CD4-positive, CD25-positive, alpha-beta regulatory T cell (primary cell): ENCODE measurements at regions not wholly inside any gene's neighbourhood (a gene's known extent, or its start where the extent isn't known, plus 50 kb on each side); places are given as distances from the start of the nearest gene placed in this dataset.
"Not testable (repeated sequence)": the region's sequence is repeated elsewhere in the genome, so short reads cannot be mapped to it uniquely, and the experiment has no call there.

Experiments used
- ATAC-seq, 2 donors: fragments of 150-1000 bp; cut with Tn5 transposase; one replicate each; pipeline ENCODE4 v1.10.0; 2021; ENCODE audit warnings: low read depth in 2 of 2, moderate number of reproducible peaks in 2 of 2, moderate library complexity in 1 of 2
- DNase-seq, 3 donors: peaks; one replicate each; pipeline versions ENCODE4 v3.0.0 to v3.0.0-alpha.2; 2012 to 2022; ENCODE audit warnings: mixed read lengths in 1 of 3
- H3K27ac ChIP-seq: one replicate; pipeline ENCODE4 v1.7.0; 2013; ENCODE audit warnings: mild to moderate bottlenecking, low read length; ENCODE audit not compliant: insufficient read depth, poor library complexity, severe bottlenecking
- H3K27me3 ChIP-seq: one replicate; pipeline ENCODE4 v1.7.0; 2013; ENCODE audit warnings: low read length; ENCODE audit not compliant: control insufficient read depth, insufficient read depth
- H3K36me3 ChIP-seq: one replicate; pipeline ENCODE4 v1.7.0; 2013; ENCODE audit warnings: mild to moderate bottlenecking, low read length, moderate library complexity; ENCODE audit not compliant: control insufficient read depth, insufficient read depth
- H3K4me1 ChIP-seq: 2 replicates; pipeline ENCODE4 v1.7.0; 2013; ENCODE audit warnings: mild to moderate bottlenecking, low read length; ENCODE audit not compliant: insufficient read depth, control insufficient read depth, poor library complexity, severe bottlenecking
- H3K4me3 ChIP-seq: one replicate; pipeline ENCODE4 v1.7.0; 2013; ENCODE audit warnings: low read depth, mild to moderate bottlenecking, low read length, moderate library complexity
- H3K9me3 ChIP-seq, 2 experiments: 1 replicate in 1 of 2; 2 replicates in 1 of 2; pipeline ENCODE4 v1.7.0; 2013; ENCODE audit warnings: low read length in 2 of 2, mild to moderate bottlenecking in 1 of 2, moderate library complexity in 1 of 2; ENCODE audit not compliant: control insufficient read depth in 2 of 2
- H3K27ac Mint-ChIP-seq, 3 donors: one replicate each; pipeline ENCODE4 v1.8.0; 2020 to 2022; ENCODE audit warnings: mild to moderate bottlenecking in 3 of 3, mixed read lengths in 3 of 3, moderate library complexity in 2 of 3
- H3K27me3 Mint-ChIP-seq: one replicate; pipeline ENCODE4 v1.8.0; 2022; ENCODE audit warnings: mild to moderate bottlenecking, mixed read lengths
- H3K36me3 Mint-ChIP-seq: one replicate; pipeline ENCODE4 v1.8.0; 2020; ENCODE audit warnings: mixed read lengths
- H3K4me1 Mint-ChIP-seq, 4 donors: one replicate each; pipeline ENCODE4 v1.8.0; 2020 to 2022; ENCODE audit warnings: mixed read lengths in 4 of 4, mild to moderate bottlenecking in 1 of 4
- H3K4me3 Mint-ChIP-seq, 4 donors: one replicate each; pipeline ENCODE4 v1.8.0; 2020 to 2022; ENCODE audit warnings: mild to moderate bottlenecking in 4 of 4, mixed read lengths in 4 of 4, moderate library complexity in 3 of 4
- H3K9me3 Mint-ChIP-seq, 7 donors: one replicate each; pipeline ENCODE4 v1.8.0; 2020 to 2022; ENCODE audit warnings: mixed read lengths in 7 of 7, mild to moderate bottlenecking in 3 of 7, moderate library complexity in 2 of 7

DNA sequence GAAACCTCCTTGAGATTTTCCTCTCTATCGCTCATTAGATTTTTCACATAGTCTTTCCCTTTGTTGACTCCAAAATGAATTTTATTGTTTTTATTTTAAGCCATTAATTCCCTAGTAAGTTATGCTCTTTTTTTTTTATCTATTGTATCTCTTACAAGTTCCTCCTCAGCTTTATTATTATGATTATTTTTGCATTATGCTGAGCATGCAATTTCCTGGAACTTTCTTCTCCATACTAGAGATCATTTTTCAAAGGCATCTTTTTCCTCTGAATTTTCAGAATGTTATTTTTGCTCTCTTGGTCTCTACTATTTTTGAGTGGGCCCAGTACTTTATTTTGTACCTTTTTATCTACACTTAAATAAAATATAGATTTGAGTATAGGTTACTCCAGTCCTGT is 376.6 kb upstream of the SEMA6A start:
- H3K4me3 Mint-ChIP-seq: no peak overlapping the region
- H3K4me1 ChIP-seq: no peaks in the 10 kb centered on the region
- no peaks in the 10 kb centered on the region for H3K9me3 Mint-ChIP-seq
- ATAC-seq: no peak
- H3K36me3 ChIP-seq: no peaks in the 10 kb centered on the region
- no peak overlapping the region for H3K27ac Mint-ChIP-seq
- H3K4me3 ChIP-seq: no peak overlapping the region
- no peak for DNase-seq
- H3K36me3 Mint-ChIP-seq: no peaks in the 10 kb centered on the region
- no peaks in the 10 kb centered on the region for H3K9me3 ChIP-seq
- H3K27me3 ChIP-seq: no peaks in the 10 kb centered on the region
- H3K27me3 Mint-ChIP-seq: no peaks in the 10 kb centered on the region
- no peak overlapping the region for H3K27ac ChIP-seq
- H3K4me1 Mint-ChIP-seq: no peaks in the 10 kb centered on the region

DNA sequence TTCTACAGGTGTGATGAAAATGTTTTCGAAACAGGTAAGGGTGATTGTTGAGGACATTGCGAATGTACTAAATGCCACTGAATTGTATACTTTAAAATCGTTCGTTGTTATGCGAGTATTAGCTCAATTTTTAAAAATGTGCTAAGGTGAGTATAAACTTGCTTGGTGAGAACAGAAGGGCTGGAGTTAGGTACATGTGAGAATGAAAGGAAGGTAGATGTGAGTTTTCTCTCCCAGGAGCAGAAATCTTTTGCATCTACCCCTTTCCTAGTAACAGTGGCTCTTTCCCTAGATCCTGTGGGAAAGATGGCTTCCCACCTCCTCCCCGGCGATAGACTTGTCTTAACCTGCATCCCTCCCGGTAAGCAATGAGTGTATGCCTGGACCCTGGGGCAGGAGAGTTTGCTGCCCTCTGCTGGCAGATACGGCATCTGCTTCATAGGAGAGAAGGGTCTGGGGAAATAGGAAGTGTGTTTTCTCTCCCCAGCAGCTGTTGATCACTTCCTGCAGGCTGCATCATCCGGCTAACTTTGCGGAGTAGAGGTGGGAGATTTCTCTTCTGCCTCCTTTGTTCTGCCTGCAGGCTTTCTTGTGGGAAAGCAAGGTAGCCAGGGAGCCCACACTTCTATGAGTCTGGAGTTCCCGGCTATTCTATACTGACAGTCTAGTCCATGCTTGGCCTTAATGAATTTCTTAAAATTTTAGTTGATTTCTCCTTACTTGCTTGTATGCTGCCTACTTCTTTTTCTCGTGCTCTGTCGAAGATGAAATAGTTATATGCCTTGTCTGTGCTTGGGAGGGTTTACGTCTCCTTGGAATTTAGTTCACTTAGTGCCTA is 373.3 kb upstream of the SEMA6A start:
- Mint-ChIP-seq H3K27ac (no peak overlapping the region), H3K36me3 (no peaks in the 10 kb centered on the region), H3K9me3 (peaks cover 0 to 5% (median 0%) of the 10 kb centered on the region in 7 donors), H3K27me3 (no peaks in the 10 kb centered on the region), H3K4me1 (no peaks in the 10 kb centered on the region), H3K4me3 (no peak overlapping the region)
- H3K4me1 ChIP-seq: no peaks in the 10 kb centered on the region
- H3K27ac ChIP-seq: no peak overlapping the region
- DNase-seq (peak in 2 of 3 donors; percentile 7 to 63), ATAC-seq (peak; percentile 34 to 50)
- H3K27me3 ChIP-seq: no peaks in the 10 kb centered on the region
- H3K9me3 ChIP-seq: no peaks in the 10 kb centered on the region
- H3K4me3 ChIP-seq: no peak overlapping the region
- no peaks in the 10 kb centered on the region for H3K36me3 ChIP-seq

DNA sequence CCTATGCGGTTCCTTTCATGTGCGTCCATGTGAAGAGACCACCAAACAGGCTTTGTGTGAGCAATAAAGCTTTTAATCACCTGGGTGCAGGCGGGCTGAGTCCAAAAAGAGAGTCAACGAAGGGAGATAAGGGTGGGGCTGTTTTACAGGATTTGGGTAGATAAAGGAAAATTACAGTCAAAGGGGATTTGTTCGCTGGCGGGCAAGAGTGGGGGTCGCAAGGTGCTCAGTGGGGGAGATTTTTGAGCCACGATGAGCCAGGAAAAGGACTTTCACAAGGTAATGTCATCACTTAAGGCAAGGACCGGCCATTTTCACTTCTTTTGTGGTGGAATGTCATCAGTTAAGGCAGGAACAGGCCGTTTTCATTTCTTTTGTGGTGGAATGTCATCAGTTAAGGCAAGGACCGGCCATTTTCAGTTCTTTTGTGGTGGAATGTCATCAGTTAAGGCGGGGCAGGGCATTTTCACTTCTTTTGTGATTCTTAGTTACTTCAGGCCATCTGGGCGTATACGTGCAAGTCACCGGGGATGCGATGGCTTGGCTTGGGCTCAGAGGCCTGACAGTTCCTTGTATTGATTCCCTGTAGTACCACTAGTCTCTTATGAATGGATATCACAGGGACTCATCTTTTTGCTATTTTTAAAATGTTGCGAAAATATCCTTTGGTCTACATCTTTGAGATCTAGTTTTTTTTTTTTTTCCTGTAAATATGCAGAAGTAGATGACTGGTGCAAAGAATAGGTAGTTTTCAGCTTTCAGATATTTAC is 371.2 kb upstream of the SEMA6A start:
- not testable (repeated sequence) for H3K4me1 ChIP-seq, H3K4me3 Mint-ChIP-seq, H3K27ac Mint-ChIP-seq, H3K36me3 ChIP-seq, H3K27ac ChIP-seq, H3K9me3 Mint-ChIP-seq, H3K36me3 Mint-ChIP-seq, H3K4me3 ChIP-seq, H3K9me3 ChIP-seq, H3K4me1 Mint-ChIP-seq, H3K27me3 Mint-ChIP-seq, H3K27me3 ChIP-seq, ATAC-seq, DNase-seq

DNA sequence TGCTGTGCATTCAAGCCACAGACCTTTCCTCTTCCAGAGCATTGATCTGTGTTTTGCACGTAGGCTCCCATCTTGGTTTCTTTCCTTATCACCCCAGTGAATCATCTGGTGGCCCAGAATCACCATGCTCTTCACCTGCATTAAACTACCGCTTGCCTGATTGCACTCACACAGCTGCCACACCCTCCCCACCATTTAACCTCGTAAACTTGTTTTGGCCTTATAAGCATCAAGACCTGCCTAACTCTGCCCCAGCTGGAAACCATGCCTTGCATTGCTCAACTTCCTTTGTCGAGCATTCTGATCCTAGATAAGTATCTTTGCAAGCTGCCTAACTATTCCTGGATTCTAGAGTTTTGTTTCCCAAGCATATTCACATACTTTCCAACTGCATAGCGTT is 369.6 kb upstream of the SEMA6A start:
- Mint-ChIP-seq H3K4me3 (no peak overlapping the region), H3K4me1 (no peaks in the 10 kb centered on the region), H3K36me3 (no peaks in the 10 kb centered on the region), H3K9me3 (peaks cover 0 to 5% (median 0%) of the 10 kb centered on the region in 7 donors), H3K27me3 (peaks cover 5% of the 10 kb centered on the region), H3K27ac (no peak overlapping the region)
- Histone ChIP-seq H3K4me3 (no peak overlapping the region), H3K4me1 (no peaks in the 10 kb centered on the region), H3K27me3 (no peaks in the 10 kb centered on the region), H3K36me3 (no peaks in the 10 kb centered on the region), H3K27ac (no peak overlapping the region), H3K9me3 (no peaks in the 10 kb centered on the region)
- ATAC-seq (no peak), DNase-seq (no peak)

DNA sequence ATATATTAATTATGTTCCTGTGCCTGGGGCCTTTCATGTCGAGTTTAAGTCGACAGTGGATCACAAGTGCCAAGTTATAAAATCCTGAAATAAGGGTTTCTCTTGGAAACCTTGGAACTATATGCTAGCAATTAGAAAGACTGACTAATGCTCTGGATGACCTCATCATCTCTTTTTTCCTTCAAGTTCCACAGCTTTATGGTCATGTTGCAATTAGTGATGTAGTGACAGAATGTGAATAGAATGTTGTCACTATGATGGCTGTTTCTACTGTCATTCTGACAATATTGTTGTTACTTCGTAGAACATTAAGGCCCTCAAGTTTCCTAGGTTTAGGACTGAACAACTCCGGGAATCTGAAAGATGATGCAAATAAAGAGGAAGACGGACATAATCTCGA is 368.0 kb upstream of the SEMA6A start:
- H3K4me3 Mint-ChIP-seq: no peak overlapping the region
- Histone ChIP-seq H3K36me3 (no peaks in the 10 kb centered on the region), H3K27me3 (no peaks in the 10 kb centered on the region), H3K9me3 (no peaks in the 10 kb centered on the region), H3K4me3 (no peak overlapping the region), H3K27ac (no peak overlapping the region), H3K4me1 (no peaks in the 10 kb centered on the region)
- DNase-seq (no peak), ATAC-seq (no peak)
- H3K4me1 Mint-ChIP-seq: no peaks in the 10 kb centered on the region
- peaks cover 0 to 5% (median 0%) of the 10 kb centered on the region in 7 donors for H3K9me3 Mint-ChIP-seq
- no peak overlapping the region for H3K27ac Mint-ChIP-seq
- peaks cover 5% of the 10 kb centered on the region for H3K27me3 Mint-ChIP-seq
- no peaks in the 10 kb centered on the region for H3K36me3 Mint-ChIP-seq

DNA sequence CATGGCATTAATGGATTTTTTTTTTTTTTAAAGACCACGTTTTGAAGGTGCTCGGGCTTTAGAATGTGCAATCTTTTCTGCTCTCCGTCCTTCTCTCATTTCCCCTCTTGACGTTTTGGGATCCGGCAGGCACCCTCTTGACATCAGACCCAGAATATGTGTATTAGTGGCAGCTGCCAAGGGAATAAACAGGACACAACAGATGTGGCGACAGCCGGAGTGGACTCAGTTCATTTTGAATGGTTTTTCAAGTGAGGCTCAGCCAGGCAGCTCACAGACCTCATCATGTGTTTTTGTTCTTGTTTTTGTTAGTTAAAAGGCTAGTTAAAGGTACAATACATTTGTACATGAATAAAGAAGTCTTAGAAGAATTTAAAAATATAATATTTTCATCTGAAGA is 365.0 kb upstream of the SEMA6A start:
- Mint-ChIP-seq H3K36me3 (no peaks in the 10 kb centered on the region), H3K27ac (no peak overlapping the region), H3K4me1 (no peaks in the 10 kb centered on the region), H3K27me3 (peaks cover 5% of the 10 kb centered on the region), H3K4me3 (no peak overlapping the region), H3K9me3 (peaks cover 0 to 7% (median 0%) of the 10 kb centered on the region in 7 donors)
- Histone ChIP-seq H3K27ac (no peak overlapping the region), H3K36me3 (no peaks in the 10 kb centered on the region), H3K4me1 (no peaks in the 10 kb centered on the region), H3K27me3 (no peaks in the 10 kb centered on the region), H3K4me3 (no peak overlapping the region), H3K9me3 (no peaks in the 10 kb centered on the region)
- ATAC-seq (no peak), DNase-seq (no peak)

DNA sequence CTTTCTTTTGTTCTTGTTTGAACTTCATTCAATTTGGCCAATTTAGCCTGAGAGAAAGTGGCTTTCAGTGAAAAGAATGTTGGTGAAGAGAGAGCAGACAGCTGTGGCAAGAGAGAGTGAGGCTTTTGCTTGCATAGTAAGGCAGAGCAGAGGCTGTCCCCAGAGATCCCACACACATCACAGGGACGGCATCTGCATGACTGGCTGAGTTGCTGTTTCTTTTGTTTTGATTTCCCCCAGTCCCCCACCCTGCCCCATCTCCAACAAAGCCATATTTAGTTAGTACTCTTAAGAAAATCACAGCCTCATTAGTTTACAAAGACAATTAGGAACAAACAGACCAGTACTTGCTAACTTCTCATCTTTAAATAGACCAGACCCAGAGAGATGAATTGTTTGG is 363.9 kb upstream of the SEMA6A start:
- no peaks in the 10 kb centered on the region for H3K36me3 Mint-ChIP-seq
- H3K4me1 ChIP-seq: no peaks in the 10 kb centered on the region

More for the DNA sequence above, 363.9 kb upstream of the SEMA6A start:
- Mint-ChIP-seq H3K9me3 (peaks cover 0 to 7% (median 1%) of the 10 kb centered on the region in 7 donors), H3K4me3 (no peak overlapping the region), H3K4me1 (no peaks in the 10 kb centered on the region), H3K27ac (no peak overlapping the region), H3K27me3 (peaks cover 5% of the 10 kb centered on the region)
- ATAC-seq: no peak
- Histone ChIP-seq H3K4me3 (no peak overlapping the region), H3K27ac (no peak overlapping the region), H3K27me3 (no peaks in the 10 kb centered on the region), H3K36me3 (no peaks in the 10 kb centered on the region), H3K9me3 (no peaks in the 10 kb centered on the region)
- no peak for DNase-seq
